Omental fat pad (tissue), 3 donors: ENCODE measurements at regions not wholly inside any gene's neighbourhood (a gene's known extent, or its start where the extent isn't known, plus 50 kb on each side); places are given as distances from the start of the nearest gene placed in this dataset.

ENCODE experiments used
- ATAC-seq: fragments of 150-250 bp; one replicate; pipeline ENCODE4 v1.9.1; 2016; ENCODE audit warnings: mild to moderate bottlenecking, moderate library complexity; ENCODE audit not compliant: low FRiP score
- DNase-seq: peaks from one replicate; pipeline ENCODE4 v3.0.0-alpha.2; 2019; ENCODE audit warnings: low spot score
- TF ChIP-seq, protein P1 (sequence below), 3 donors: fragments of 450-650 bp; IDR thresholded peaks; one replicate each; pipeline ENCODE4 v1.5.1; 2016 to 2017; ENCODE audit warnings: antibody characterized with exemption in 3 of 3, mild to moderate bottlenecking in 3 of 3, moderate library complexity in 2 of 3

DNA sequence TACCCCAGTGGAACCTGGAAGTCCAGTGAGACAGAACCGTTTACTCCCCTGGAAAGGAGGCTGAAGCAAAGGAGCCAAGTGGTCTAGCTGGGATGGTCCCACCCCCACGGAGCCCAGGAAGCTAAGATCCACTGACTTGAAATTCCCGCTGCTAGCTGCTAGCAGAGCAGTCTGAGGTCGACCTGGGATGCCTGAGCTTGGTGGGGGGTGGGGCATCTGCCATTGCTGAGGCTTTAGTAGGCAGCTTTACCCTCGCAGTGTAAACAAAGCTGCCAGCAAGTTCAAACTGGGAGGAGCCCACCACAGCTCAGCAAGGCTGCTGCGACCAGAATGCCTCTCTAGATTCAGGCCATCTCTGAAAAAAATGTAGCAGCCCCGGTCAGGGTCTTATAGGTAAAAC, 437.0 kb downstream of the SUCLA2 start:
- TF ChIP-seq, protein P1, sequence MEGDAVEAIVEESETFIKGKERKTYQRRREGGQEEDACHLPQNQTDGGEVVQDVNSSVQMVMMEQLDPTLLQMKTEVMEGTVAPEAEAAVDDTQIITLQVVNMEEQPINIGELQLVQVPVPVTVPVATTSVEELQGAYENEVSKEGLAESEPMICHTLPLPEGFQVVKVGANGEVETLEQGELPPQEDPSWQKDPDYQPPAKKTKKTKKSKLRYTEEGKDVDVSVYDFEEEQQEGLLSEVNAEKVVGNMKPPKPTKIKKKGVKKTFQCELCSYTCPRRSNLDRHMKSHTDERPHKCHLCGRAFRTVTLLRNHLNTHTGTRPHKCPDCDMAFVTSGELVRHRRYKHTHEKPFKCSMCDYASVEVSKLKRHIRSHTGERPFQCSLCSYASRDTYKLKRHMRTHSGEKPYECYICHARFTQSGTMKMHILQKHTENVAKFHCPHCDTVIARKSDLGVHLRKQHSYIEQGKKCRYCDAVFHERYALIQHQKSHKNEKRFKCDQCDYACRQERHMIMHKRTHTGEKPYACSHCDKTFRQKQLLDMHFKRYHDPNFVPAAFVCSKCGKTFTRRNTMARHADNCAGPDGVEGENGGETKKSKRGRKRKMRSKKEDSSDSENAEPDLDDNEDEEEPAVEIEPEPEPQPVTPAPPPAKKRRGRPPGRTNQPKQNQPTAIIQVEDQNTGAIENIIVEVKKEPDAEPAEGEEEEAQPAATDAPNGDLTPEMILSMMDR (IDR thresholded peaks at IDR 0.05): no peak
- no peak for DNase-seq
- no peak for ATAC-seq

DNA sequence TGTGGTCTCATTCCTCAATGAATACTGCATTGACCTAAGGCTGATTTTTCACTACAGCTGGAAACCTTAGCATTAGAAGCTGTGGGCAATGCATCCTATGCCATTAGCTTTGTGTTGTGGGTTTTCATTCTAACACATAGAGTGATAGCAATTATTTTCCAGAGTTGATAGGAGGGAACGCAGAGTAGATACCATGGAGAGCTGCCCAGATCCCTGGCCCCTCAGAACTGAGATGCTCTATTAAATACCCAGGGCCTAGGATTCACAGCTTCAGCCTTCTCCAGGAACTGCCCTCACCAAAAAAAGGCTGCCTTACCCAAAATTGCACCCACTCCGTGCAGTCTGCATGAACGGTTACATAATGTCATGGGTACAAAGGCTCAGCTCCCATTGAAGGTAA, 444.4 kb downstream of the SUCLA2 start:
- DNase-seq: no peak
- TF ChIP-seq, protein P1 (IDR thresholded peaks at IDR 0.05): no peak
- ATAC-seq: no peak

DNA sequence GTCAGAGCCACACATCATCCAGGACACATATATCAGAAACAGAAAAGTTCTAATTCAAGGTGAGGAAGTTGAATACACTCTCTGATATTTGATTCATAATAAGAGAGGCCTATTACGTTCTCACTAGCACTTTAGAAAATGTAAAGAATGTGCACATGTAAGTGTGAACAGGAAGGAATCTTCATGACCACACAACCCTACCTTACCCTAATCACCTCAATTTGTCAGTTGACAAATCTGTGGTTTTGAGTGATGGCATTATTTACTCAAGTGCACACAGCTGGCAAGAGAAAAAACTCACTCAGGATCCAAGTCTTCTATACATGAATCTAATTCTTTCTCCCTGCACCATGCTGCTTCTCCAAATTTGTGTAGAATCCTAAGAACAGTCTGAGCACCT, 445.8 kb downstream of the SUCLA2 start:
- ATAC-seq (no peak), DNase-seq (no peak)
- TF ChIP-seq, protein P1 (IDR thresholded peaks at IDR 0.05): no peak

DNA sequence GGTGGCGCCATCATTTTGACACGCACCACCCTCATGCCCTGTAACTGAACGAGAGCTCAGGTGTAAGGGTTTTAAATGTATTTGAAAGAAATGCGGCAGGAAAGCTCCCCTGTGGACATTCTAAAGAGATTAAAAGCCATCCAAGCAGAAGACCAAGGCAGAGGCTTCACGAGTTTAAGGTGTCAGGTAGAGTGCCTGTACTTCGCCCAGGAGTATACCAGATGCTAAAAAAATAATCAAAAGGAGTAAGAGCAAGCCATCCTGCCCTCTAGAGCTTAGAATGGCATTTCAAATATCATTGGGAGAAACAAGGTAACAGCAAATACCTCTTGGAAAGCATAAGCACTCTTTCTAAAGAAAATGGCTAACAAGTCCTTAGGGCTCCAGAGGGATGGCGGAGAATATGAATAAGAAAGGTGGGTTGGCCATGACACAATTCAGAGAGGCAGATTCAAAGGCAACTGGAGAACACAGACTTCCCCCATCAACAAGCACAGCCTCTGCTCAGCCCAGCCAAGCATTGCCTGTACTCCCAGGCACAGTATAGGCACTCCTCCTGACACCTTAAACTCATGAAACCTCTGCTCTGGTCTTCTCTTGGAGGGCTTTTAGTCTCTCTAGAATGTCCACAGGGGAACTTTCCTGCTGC, 447.6 kb downstream of the SUCLA2 start:
- DNase-seq (no peak), ATAC-seq (no peak)
- TF ChIP-seq, protein P1 (IDR thresholded peaks at IDR 0.05): no peak

DNA sequence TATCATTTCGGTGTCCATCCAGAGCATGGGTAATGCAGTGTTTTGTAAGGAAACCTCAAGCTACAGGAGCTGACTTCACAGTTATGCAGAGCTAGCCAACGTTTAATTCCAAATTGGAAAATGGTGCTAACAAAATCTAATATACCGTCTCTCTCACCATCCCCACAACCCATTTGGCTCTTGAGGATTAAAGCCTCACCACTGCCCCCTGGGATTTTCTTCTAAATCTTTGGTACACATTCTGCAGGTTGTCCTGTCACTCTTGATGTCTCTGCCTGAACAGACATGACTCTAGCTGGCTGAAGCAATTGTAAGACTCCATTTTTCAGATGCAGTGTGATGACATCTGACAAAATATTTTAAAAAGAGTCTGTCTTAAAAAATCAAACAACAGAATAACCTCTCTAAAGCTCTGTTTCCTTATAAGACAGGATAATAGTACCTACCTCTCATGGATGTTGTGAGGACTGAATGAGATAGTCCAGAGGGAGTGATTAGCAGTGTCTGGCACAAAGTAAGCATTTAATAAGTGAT, 451.8 kb downstream of the SUCLA2 start:
- TF ChIP-seq, protein P1 (IDR thresholded peaks at IDR 0.05): no peak
- ATAC-seq (no peak), DNase-seq (no peak)

DNA sequence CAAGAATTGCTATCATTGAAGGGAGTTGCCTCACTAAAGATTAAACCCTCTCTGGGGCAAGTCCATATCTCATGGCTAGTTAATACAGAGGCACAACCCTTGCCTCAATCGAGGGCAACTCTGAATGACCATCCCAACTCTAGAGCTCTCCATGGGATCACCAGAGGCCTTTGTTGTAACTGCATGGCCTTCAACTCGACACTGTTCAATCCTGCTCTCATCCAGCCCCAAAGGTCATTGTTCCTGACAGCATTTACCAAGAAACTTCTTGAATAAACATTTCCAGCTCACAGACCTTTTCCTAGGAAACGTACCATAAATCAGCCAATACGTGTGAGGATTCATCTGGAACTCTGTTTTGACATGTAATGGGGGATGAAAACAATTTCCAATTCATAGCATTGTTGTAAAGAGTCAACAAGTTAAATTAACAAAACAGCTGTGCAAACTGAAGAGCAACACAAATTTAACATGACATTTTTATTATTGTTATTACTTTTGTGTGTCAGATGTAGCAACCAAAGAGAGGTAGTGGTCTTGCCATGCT, 452.7 kb downstream of the SUCLA2 start:
- TF ChIP-seq, protein P1 (IDR thresholded peaks at IDR 0.05): no peak
- DNase-seq: no peak
- no peak for ATAC-seq
